SK-N-SH treated with all-trans-retinoic acid at 6 μM for 48 hours (cell line): ENCODE measurements at regions not wholly inside any gene's neighbourhood (a gene's known extent, or its start where the extent isn't known, plus 50 kb on each side); places are given as distances from the start of the nearest gene placed in this dataset.

Experiments used
- ARNTL ChIP-seq: fragments of 450-650 bp; formaldehyde crosslinking; IDR thresholded peaks from 2 replicates; pipeline ENCODE4 v1.5.0; 2020; ENCODE audit warnings: low read depth, mild to moderate bottlenecking, moderate library complexity, borderline replicate concordance
- CSRNP3 ChIP-seq: fragments of 250-450 bp; sonication (Bioruptor Pico); IDR thresholded peaks from 2 replicates; pipeline ENCODE4 v1.5.1; 2021; ENCODE audit warnings: mild to moderate bottlenecking, moderate library complexity
- PATZ1 ChIP-seq: fragments of 250-450 bp; sonication (Bioruptor Pico); IDR thresholded peaks from 2 replicates; pipeline ENCODE4 v1.8.0; 2020; ENCODE audit warnings: mild to moderate bottlenecking, moderate library complexity, borderline replicate concordance
- TOX ChIP-seq: fragments of 250-450 bp; sonication (Bioruptor Pico); IDR thresholded peaks from 2 replicates; pipeline ENCODE4 v1.8.0; 2021; ENCODE audit warnings: mild to moderate bottlenecking, moderate library complexity, borderline replicate concordance
- ZFP30 ChIP-seq: fragments of 450-650 bp; formaldehyde crosslinking; IDR thresholded peaks from 2 replicates; pipeline ENCODE4 v1.5.0; 2022; ENCODE audit warnings: mild to moderate bottlenecking, moderate library complexity
- ZNF565 ChIP-seq: fragments of 450-650 bp; formaldehyde crosslinking; conservative IDR thresholded peaks from 2 replicates; pipeline ENCODE4 v1.5.0; 2020; ENCODE audit warnings: low read depth, mild to moderate bottlenecking, moderate library complexity
- TF ChIP-seq, protein P1 (sequence below): fragments of 250-450 bp; sonication (Bioruptor Pico); IDR thresholded peaks from 2 replicates; pipeline ENCODE4 v1.5.1; 2020; ENCODE audit warnings: low read depth, mild to moderate bottlenecking, moderate library complexity

- TF ChIP-seq, protein P1, sequence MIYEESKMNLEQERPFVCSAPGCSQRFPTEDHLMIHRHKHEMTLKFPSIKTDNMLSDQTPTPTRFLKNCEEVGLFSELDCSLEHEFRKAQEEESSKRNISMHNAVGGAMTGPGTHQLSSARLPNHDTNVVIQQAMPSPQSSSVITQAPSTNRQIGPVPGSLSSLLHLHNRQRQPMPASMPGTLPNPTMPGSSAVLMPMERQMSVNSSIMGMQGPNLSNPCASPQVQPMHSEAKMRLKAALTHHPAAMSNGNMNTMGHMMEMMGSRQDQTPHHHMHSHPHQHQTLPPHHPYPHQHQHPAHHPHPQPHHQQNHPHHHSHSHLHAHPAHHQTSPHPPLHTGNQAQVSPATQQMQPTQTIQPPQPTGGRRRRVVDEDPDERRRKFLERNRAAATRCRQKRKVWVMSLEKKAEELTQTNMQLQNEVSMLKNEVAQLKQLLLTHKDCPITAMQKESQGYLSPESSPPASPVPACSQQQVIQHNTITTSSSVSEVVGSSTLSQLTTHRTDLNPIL (CRISPR knock-in tag), result no peak
- TF ChIP-seq PATZ1 (CRISPR knock-in tag) (no peak), ARNTL (CRISPR knock-in tag) (no peak), ZNF565 (CRISPR knock-in tag) (no peak), TOX (CRISPR knock-in tag) (no peak), ZFP30 (CRISPR knock-in tag) (no peak), CSRNP3 (no peak)
These were observed 156.7 kb upstream of the PMEPA1 start for GRCh38 chr20:57866250-57867106.
